Calu3 (cell line): ENCODE measurements at regions not wholly inside any gene's neighbourhood (a gene's known extent, or its start where the extent isn't known, plus 50 kb on each side); places are given as distances from the start of the nearest gene placed in this dataset.

Experiments
- BruUV-seq: library from RNA; stranded (reverse); fragments of 400-500 nt; replicated peaks from 2 replicates; lab custom pipeline; 2021; lab: Mats Ljungman, UMichigan
- CTCF ChIA-PET: fragments of 300-600 bp; sonication (Branson Sonifier 250); formaldehyde crosslinking; loops from one replicate; lab custom pipeline; 2022; ENCODE audit warnings: antibody characterized with exemption; lab: Charles Lee
- DNase-seq: peaks from one replicate; pipeline ENCODE4 v3.0.0; 2022
- H3K27ac Mint-ChIP-seq: one replicate; pipeline ENCODE4 v1.8.0; 2022; ENCODE audit warnings: mixed read lengths; ENCODE audit not compliant: unreplicated experiment
- H3K27me3 Mint-ChIP-seq: one replicate; pipeline ENCODE4 v1.8.0; 2022; ENCODE audit warnings: mixed read lengths; ENCODE audit not compliant: unreplicated experiment
- H3K36me3 Mint-ChIP-seq: one replicate; pipeline ENCODE4 v1.8.0; 2022; ENCODE audit warnings: mild to moderate bottlenecking, moderate library complexity, mixed read lengths; ENCODE audit not compliant: insufficient read depth, unreplicated experiment
- H3K4me1 Mint-ChIP-seq: one replicate; pipeline ENCODE4 v1.8.0; 2022; ENCODE audit warnings: mild to moderate bottlenecking, low read depth, mixed read lengths; ENCODE audit not compliant: unreplicated experiment
- H3K4me3 Mint-ChIP-seq: one replicate; pipeline ENCODE4 v1.8.0; 2022; ENCODE audit warnings: mild to moderate bottlenecking, low read depth, moderate library complexity, mixed read lengths; ENCODE audit not compliant: unreplicated experiment
- H3K9me3 Mint-ChIP-seq: one replicate; pipeline ENCODE4 v1.8.0; 2022; ENCODE audit warnings: low read depth, mixed read lengths; ENCODE audit not compliant: unreplicated experiment
- intact Hi-C: fragments of 100-400 bp; cut with micrococcal nuclease; formaldehyde crosslinking; loops from one replicate; pipeline ENCODE4 v1.10.0; 2022; ENCODE audit not compliant: unreplicated experiment
- TF ChIP-seq, protein P1 (sequence below): fragments of 200-600 bp; IDR thresholded peaks from one replicate; pipeline ENCODE4 v1.8.0; 2022; ENCODE audit warnings: antibody characterized with exemption; ENCODE audit not compliant: unreplicated experiment

DNA sequence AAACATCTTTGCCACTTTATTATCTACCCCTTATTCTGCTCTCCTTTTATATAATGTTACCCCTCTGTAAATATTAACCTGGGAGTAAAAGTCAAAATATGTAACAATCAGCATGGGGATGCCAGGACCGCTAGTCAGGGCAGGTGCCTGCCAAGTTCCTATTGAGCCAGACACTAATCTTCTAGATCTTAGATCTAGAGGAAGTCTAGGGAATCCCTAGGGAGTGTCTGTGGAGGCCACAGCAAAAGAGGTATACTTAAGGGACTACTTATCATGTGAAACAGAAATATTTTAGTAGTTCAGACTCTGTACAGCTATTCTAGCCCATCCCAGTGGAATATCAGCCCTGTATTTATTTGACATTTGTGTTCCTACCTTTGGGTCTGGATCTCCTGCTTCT is 600.8 kb upstream of the CDH2 start:
- CTCF ChIA-PET: no interaction called here
- H3K36me3 Mint-ChIP-seq: no peaks in the 10 kb centered on the region
- peaks cover 3% of the 10 kb centered on the region for H3K9me3 Mint-ChIP-seq
- intact Hi-C loops: no loop called here
- no peaks in the 10 kb centered on the region for H3K4me1 Mint-ChIP-seq
- no peaks in the 10 kb centered on the region for H3K27me3 Mint-ChIP-seq
- no peak overlapping the region for H3K4me3 Mint-ChIP-seq
- BruUV-seq: no TSS peak
- H3K27ac Mint-ChIP-seq: no peak overlapping the region
- TF ChIP-seq, protein P1, sequence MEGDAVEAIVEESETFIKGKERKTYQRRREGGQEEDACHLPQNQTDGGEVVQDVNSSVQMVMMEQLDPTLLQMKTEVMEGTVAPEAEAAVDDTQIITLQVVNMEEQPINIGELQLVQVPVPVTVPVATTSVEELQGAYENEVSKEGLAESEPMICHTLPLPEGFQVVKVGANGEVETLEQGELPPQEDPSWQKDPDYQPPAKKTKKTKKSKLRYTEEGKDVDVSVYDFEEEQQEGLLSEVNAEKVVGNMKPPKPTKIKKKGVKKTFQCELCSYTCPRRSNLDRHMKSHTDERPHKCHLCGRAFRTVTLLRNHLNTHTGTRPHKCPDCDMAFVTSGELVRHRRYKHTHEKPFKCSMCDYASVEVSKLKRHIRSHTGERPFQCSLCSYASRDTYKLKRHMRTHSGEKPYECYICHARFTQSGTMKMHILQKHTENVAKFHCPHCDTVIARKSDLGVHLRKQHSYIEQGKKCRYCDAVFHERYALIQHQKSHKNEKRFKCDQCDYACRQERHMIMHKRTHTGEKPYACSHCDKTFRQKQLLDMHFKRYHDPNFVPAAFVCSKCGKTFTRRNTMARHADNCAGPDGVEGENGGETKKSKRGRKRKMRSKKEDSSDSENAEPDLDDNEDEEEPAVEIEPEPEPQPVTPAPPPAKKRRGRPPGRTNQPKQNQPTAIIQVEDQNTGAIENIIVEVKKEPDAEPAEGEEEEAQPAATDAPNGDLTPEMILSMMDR: no peak
- no peak for DNase-seq

DNA sequence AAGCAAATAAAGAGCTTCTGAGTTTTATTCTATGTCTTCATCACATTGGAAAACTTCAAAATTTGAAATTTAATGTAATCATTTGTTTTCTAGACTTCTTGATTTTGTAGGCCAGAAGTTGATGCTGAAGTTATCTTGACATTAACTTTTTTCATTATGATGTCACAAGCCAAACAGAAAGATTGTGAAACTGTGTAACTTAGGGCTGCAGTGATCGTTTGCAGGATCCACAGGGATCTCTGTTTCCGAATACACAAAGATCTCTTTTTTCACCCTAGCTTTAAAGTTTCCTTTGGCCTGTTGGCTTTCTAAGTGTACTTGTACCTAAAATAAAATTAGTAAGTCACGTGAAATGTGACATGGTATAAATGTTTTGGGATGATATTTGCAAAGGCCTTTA is 594.9 kb upstream of the CDH2 start:
- TF ChIP-seq, protein P1: no peak
- no peak overlapping the region for H3K27ac Mint-ChIP-seq
- H3K4me3 Mint-ChIP-seq: no peak overlapping the region
- H3K27me3 Mint-ChIP-seq: no peaks in the 10 kb centered on the region
- no peaks in the 10 kb centered on the region for H3K9me3 Mint-ChIP-seq
- H3K4me1 Mint-ChIP-seq: peaks cover 18% of the 10 kb centered on the region
- DNase-seq: no peak
- BruUV-seq: no TSS peak
- no peaks in the 10 kb centered on the region for H3K36me3 Mint-ChIP-seq
- CTCF ChIA-PET: no interaction called here
- intact Hi-C loops: no loop called here

DNA sequence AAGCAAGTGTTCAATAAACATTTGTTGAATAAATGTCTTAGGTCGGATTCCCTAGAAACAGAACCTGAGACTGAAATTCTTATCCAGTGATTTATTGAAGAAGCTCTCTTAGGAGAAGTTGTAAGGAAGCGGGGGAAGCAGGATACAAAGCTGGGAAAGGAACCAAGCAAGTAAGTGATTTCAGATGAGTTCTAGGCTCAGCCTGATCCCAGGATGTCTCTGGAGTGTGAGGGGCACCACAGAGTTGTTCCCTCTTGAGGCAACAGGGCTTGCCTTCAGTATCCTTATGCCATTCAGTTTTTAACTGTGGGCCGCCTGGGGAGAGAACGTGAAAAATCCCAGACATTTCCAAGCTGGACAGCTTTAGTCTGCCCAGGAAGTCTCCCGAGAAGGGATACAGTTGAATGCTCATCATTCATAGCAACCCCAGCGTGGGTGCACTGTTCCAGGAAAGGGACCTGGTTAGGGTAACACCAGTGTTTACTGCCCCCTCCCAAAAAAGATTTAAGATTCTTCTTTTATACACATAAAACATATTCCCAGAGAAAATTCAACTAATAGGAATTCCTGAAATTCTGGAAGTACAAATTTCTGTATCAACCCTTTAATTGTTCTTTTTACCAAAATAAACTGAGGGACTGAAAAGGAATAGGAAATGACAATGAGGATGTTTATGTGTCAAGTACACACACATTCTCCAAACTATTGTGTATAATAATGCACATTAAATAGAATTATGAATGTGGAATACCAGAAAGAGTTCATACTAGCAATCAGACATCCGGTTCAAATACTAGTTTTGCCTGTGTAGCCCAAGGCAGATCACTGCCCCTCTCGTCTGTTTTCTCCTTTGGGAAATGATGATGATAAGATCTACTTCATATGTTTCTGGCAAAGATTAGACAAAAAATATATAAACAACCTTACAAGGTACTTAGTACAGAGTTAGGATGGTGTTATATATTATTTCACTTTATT is 592.1 kb upstream of the CDH2 start:
- Mint-ChIP-seq H3K4me1 (peaks cover 18% of the 10 kb centered on the region), H3K36me3 (no peaks in the 10 kb centered on the region), H3K27me3 (no peaks in the 10 kb centered on the region), H3K27ac (peak overlapping the region; percentile 4), H3K9me3 (no peaks in the 10 kb centered on the region), H3K4me3 (no peak overlapping the region)
- intact Hi-C loops: no loop called here
- CTCF ChIA-PET: no interaction called here
- TF ChIP-seq, protein P1: no peak
- DNase-seq: no peak
- BruUV-seq: no TSS peak

DNA sequence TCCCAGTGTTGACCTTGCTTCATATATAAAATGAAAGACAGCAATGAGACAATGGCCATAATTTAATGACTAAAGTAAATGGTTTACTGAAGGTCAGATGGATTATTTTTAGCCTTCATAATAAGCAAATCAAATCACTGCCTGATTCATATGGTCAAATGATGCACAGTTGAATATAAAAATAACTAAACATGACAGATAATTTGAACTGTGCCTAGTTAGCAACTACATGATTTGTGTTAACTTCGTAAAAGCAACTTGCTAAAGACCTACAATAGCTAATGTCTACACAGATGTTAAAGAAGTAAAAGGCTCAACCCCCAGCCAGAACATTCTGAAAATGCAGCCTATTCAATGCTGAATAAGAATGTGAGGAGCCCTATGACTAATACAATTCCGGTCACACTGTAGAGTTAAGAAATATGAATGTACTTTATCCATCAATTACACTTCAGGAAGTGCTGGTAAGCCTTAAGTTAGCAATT is 590.8 kb upstream of the CDH2 start:
- Mint-ChIP-seq H3K4me1 (peaks cover 18% of the 10 kb centered on the region), H3K27ac (peak overlapping the region; percentile 60), H3K27me3 (no peaks in the 10 kb centered on the region), H3K9me3 (no peaks in the 10 kb centered on the region), H3K4me3 (no peak overlapping the region), H3K36me3 (no peaks in the 10 kb centered on the region)
- BruUV-seq: no TSS peak
- no peak for DNase-seq
- TF ChIP-seq, protein P1: no peak
- intact Hi-C loops: no loop called here
- CTCF ChIA-PET: no interaction called here
